HT-29 (cell line): ENCODE measurements at regions not wholly inside any gene's neighbourhood (a gene's known extent, or its start where the extent isn't known, plus 50 kb on each side); places are given as distances from the start of the nearest gene placed in this dataset.
"Not testable (repeated sequence)": the region's sequence is repeated elsewhere in the genome, so short reads cannot be mapped to it uniquely, and the experiment has no call there.

Source experiments
- DNase-seq: peaks from one replicate; pipeline ENCODE4 v3.0.0-alpha.2; 2015; ENCODE audit warnings: low spot score

- DNase-seq, result no peak
Observed at GRCh38 chr1:4215391-4215790, 315.3 kb upstream of the C1orf174 start.

GRCh38 chr1:4216231-4216630, 316.2 kb upstream of the C1orf174 start:
- DNase-seq, result no peak

- no peak for DNase-seq
Observed at GRCh38 chr1:4218619-4219018, 318.5 kb upstream of the C1orf174 start.

GRCh38 chr1:4219111-4219510, 319.0 kb upstream of the C1orf174 start:
- DNase-seq, result no peak

- DNase-seq, result no peak
Observed at GRCh38 chr1:4219826-4220225, 319.8 kb upstream of the C1orf174 start.

- no peak for DNase-seq
Observed at GRCh38 chr1:4220362-4220761, 320.3 kb upstream of the C1orf174 start.

GRCh38 chr1:4221107-4221506, 321.0 kb upstream of the C1orf174 start:
- no peak for DNase-seq

GRCh38 chr1:4224684-4225467, 324.8 kb upstream of the C1orf174 start:
- no peak for DNase-seq

GRCh38 chr1:4227986-4228385, 327.9 kb upstream of the C1orf174 start:
- DNase-seq, result no peak

GRCh38 chr1:4253935-4254334, 353.9 kb upstream of the C1orf174 start:
- no peak for DNase-seq

GRCh38 chr1:4256351-4256750, 356.3 kb upstream of the C1orf174 start:
- DNase-seq, result no peak

- not testable (repeated sequence) for DNase-seq
Observed at GRCh38 chr1:4258146-4258777, 358.2 kb upstream of the C1orf174 start.

- DNase-seq, result no peak
Observed at GRCh38 chr1:4261327-4261726, 361.3 kb upstream of the C1orf174 start.

GRCh38 chr1:4262665-4263064, 362.6 kb upstream of the C1orf174 start:
- DNase-seq, result no peak

GRCh38 chr1:4263699-4264098, 363.6 kb upstream of the C1orf174 start:
- no peak for DNase-seq

GRCh38 chr1:4265836-4266235, 365.8 kb upstream of the C1orf174 start:
- DNase-seq, result no peak

GRCh38 chr1:4267381-4268261, 367.5 kb upstream of the C1orf174 start:
- no peak for DNase-seq

- DNase-seq, result no peak
Observed at GRCh38 chr1:4268262-4268888, 368.3 kb upstream of the C1orf174 start.

GRCh38 chr1:4268889-4269284, 368.8 kb upstream of the C1orf174 start:
- DNase-seq, result no peak

GRCh38 chr1:4269330-4269729, 369.3 kb upstream of the C1orf174 start:
- DNase-seq, result no peak

- DNase-seq, result no peak
Observed at GRCh38 chr1:4269952-4270570, 370.0 kb upstream of the C1orf174 start.
